Mesenchymal stem cell (in vitro differentiated cells and primary cell): ENCODE measurements at regions not wholly inside any gene's neighbourhood (a gene's known extent, or its start where the extent isn't known, plus 50 kb on each side); places are given as distances from the start of the nearest gene placed in this dataset.

Experiments used
- DNase-seq: peaks from one replicate; pipeline ENCODE4 v3.0.0-alpha.2; 2013
- H2AFZ ChIP-seq: one replicate; pipeline ENCODE4 v1.6.1; 2013; ENCODE audit warnings: low read depth, mild to moderate bottlenecking, control low read depth, inconsistent platforms, low read length, moderate library complexity
- H2AK5ac ChIP-seq: 2 replicates; pipeline ENCODE4 v1.6.1; 2013; ENCODE audit warnings: low read length, moderate library complexity, mild to moderate bottlenecking, inconsistent platforms; ENCODE audit not compliant: severe bottlenecking
- H2BK120ac ChIP-seq: one replicate; pipeline ENCODE4 v1.6.1; 2013; ENCODE audit warnings: low read depth, mild to moderate bottlenecking, inconsistent platforms, low read length, moderate library complexity
- H2BK12ac ChIP-seq, 2 experiments: one replicate each; pipeline ENCODE4 v1.6.1; 2013; ENCODE audit warnings: inconsistent platforms in 2 of 2, low read length in 2 of 2, mild to moderate bottlenecking in 2 of 2, moderate library complexity in 2 of 2, control low read depth in 1 of 2
- H2BK15ac ChIP-seq: one replicate; pipeline ENCODE4 v1.6.1; 2013; ENCODE audit warnings: mild to moderate bottlenecking, low read depth, inconsistent platforms; ENCODE audit not compliant: poor library complexity, severe bottlenecking
- H2BK5ac ChIP-seq: 2 replicates; pipeline ENCODE4 v1.6.1; 2013; ENCODE audit warnings: low read depth, mild to moderate bottlenecking, low read length, control low read depth, inconsistent platforms; ENCODE audit not compliant: poor library complexity, severe bottlenecking
- H3K14ac ChIP-seq, 2 experiments: one replicate each; pipeline ENCODE4 v1.6.1; 2013; ENCODE audit warnings: inconsistent platforms in 2 of 2, low read length in 2 of 2, control low read depth in 1 of 2, mild to moderate bottlenecking in 1 of 2, moderate library complexity in 1 of 2
- H3K18ac ChIP-seq, 2 experiments: one replicate each; pipeline ENCODE4 v1.6.1; 2013; ENCODE audit warnings: inconsistent platforms in 2 of 2, low read length in 2 of 2, control low read depth in 1 of 2, low read depth in 1 of 2, mild to moderate bottlenecking in 1 of 2
- H3K23ac ChIP-seq, 2 experiments: one replicate each; pipeline ENCODE4 v1.6.1; 2013; ENCODE audit warnings: inconsistent platforms in 2 of 2, low read length in 2 of 2, mild to moderate bottlenecking in 2 of 2, moderate library complexity in 2 of 2, control low read depth in 1 of 2
- H3K27ac ChIP-seq: 2 replicates; pipeline ENCODE4 v1.5.1; 2013; ENCODE audit warnings: mild to moderate bottlenecking, moderate library complexity, low read length, control low read depth, inconsistent platforms; ENCODE audit not compliant: poor library complexity, severe bottlenecking
- H3K27me3 ChIP-seq, 2 experiments: 2 replicates each; pipeline versions ENCODE4 v1.6.1 to v1.7.0; 2013; ENCODE audit warnings: low read length in 2 of 2, mild to moderate bottlenecking in 2 of 2, moderate library complexity in 2 of 2, control low read depth in 1 of 2, inconsistent platforms in 1 of 2; ENCODE audit not compliant: control insufficient read depth in 1 of 2, insufficient read depth in 1 of 2
- H3K36me3 ChIP-seq, 2 experiments: 2 replicates each; pipeline versions ENCODE4 v1.6.1 to v1.7.0; 2013; ENCODE audit warnings: low read length in 2 of 2, control low read depth in 1 of 2, inconsistent platforms in 1 of 2, low read depth in 1 of 2, mild to moderate bottlenecking in 1 of 2; ENCODE audit not compliant: insufficient read depth in 2 of 2, control insufficient read depth in 1 of 2
- H3K4ac ChIP-seq, 2 experiments: one replicate each; pipeline ENCODE4 v1.6.1; 2013; ENCODE audit warnings: inconsistent platforms in 2 of 2, low read length in 2 of 2, mild to moderate bottlenecking in 2 of 2, moderate library complexity in 2 of 2, control low read depth in 1 of 2, low read depth in 1 of 2
- H3K4me1 ChIP-seq: 2 replicates; pipeline ENCODE4 v1.6.1; 2013; ENCODE audit warnings: low read depth, low read length, control low read depth; ENCODE audit not compliant: control insufficient read depth, insufficient read depth
- H3K4me2 ChIP-seq: 2 replicates; pipeline ENCODE4 v1.6.1; 2013; ENCODE audit warnings: low read length, mild to moderate bottlenecking, inconsistent platforms; ENCODE audit not compliant: poor library complexity, severe bottlenecking
- H3K4me3 ChIP-seq, 2 experiments: 2 replicates each; pipeline versions ENCODE4 v1.5.1 to v1.7.0; 2013; ENCODE audit warnings: low read length in 2 of 2, mild to moderate bottlenecking in 2 of 2, control low read depth in 1 of 2, low read depth in 1 of 2; ENCODE audit not compliant: insufficient read depth in 1 of 2
- H3K79me1 ChIP-seq: replicated peaks from 2 replicates; pipeline ENCODE4 v1.6.1; 2013; ENCODE audit warnings: mild to moderate bottlenecking, control low read depth, low read length, inconsistent platforms; ENCODE audit not compliant: poor library complexity, severe bottlenecking
- H3K9ac ChIP-seq: 2 replicates; pipeline ENCODE4 v1.7.0; 2013; ENCODE audit warnings: mild to moderate bottlenecking, low read length, moderate library complexity
- H3K9me3 ChIP-seq: 2 replicates; pipeline ENCODE4 v1.7.0; 2013; ENCODE audit warnings: mild to moderate bottlenecking, low read length; ENCODE audit not compliant: control insufficient read depth
- H4K8ac ChIP-seq: one replicate; pipeline ENCODE4 v1.6.1; 2013; ENCODE audit warnings: inconsistent platforms, mild to moderate bottlenecking, low read length, moderate library complexity
- H4K91ac ChIP-seq: one replicate; pipeline ENCODE4 v1.6.1; 2013; ENCODE audit warnings: mild to moderate bottlenecking, low read length, inconsistent platforms
- WGBS: methylation state at CpG from one replicate; pipeline ENCODE4 v1.1.7; 2013; ENCODE audit warnings: mixed read lengths; 5-methylcytosine and 5-hydroxymethylcytosine counted together

GRCh38 chr6:19298421-19298820 lies 538.7 kb upstream of the ID4 start:
- Histone ChIP-seq H3K27me3 (no peaks in the 10 kb centered on the region), H2BK120ac (no peak overlapping the region), H3K14ac (no peak overlapping the region), H3K36me3 (no peaks in the 10 kb centered on the region), H3K4me3 (no peak overlapping the region), H2AK5ac (no peak overlapping the region), H3K4me1 (no peaks in the 10 kb centered on the region), H3K4ac (no peak overlapping the region), H3K9ac (no peak overlapping the region), H3K27ac (no peak overlapping the region), H3K18ac (no peak overlapping the region), H2BK15ac (no peak overlapping the region), H2BK5ac (no peak overlapping the region), H3K9me3 (no peaks in the 10 kb centered on the region), H2AFZ (no peak overlapping the region), H3K4me2 (no peak overlapping the region), H3K79me1 (no peaks in the 10 kb centered on the region), H4K91ac (no peak overlapping the region), H3K23ac (no peak overlapping the region), H2BK12ac (no peak overlapping the region), H4K8ac (no peak overlapping the region)
- WGBS = 94% methylated on average over 1 of the region's 2 CpGs
- no peak for DNase-seq

GRCh38 chr6:19299129-19299528 lies 538.0 kb upstream of the ID4 start:
- H3K23ac ChIP-seq = no peak overlapping the region
- no peaks in the 10 kb centered on the region for H3K9me3 ChIP-seq
- H2BK5ac ChIP-seq = no peak overlapping the region
- H3K14ac ChIP-seq = no peak overlapping the region
- H3K9ac ChIP-seq = no peak overlapping the region
- H4K91ac ChIP-seq = no peak overlapping the region
- no peak overlapping the region for H4K8ac ChIP-seq
- DNase-seq = no peak
- no peak overlapping the region for H3K27ac ChIP-seq
- H3K79me1 ChIP-seq = no peaks in the 10 kb centered on the region
- H3K18ac ChIP-seq = no peak overlapping the region
- no peak overlapping the region for H2BK15ac ChIP-seq
- no peaks in the 10 kb centered on the region for H3K36me3 ChIP-seq
- H3K4ac ChIP-seq = no peak overlapping the region
- H3K4me3 ChIP-seq = no peak overlapping the region
- H2BK12ac ChIP-seq = no peak overlapping the region
- no peak overlapping the region for H2BK120ac ChIP-seq
- no peak overlapping the region for H2AK5ac ChIP-seq
- H3K4me1 ChIP-seq = no peaks in the 10 kb centered on the region
- H3K27me3 ChIP-seq = no peaks in the 10 kb centered on the region
- 24% methylated on average over 1 of the region's 3 CpGs for WGBS
- H2AFZ ChIP-seq = no peak overlapping the region
- H3K4me2 ChIP-seq = no peak overlapping the region

- Histone ChIP-seq H2BK15ac (no peak overlapping the region), H3K4ac (no peak overlapping the region), H3K4me2 (no peak overlapping the region), H3K9me3 (no peaks in the 10 kb centered on the region), H3K23ac (no peak overlapping the region), H3K27me3 (no peaks in the 10 kb centered on the region), H3K4me1 (no peaks in the 10 kb centered on the region), H4K8ac (no peak overlapping the region), H3K14ac (no peak overlapping the region), H3K27ac (no peak overlapping the region), H3K79me1 (no peaks in the 10 kb centered on the region), H2AFZ (no peak overlapping the region), H4K91ac (no peak overlapping the region), H3K9ac (no peak overlapping the region), H3K18ac (no peak overlapping the region), H2BK120ac (no peak overlapping the region), H2BK5ac (no peak overlapping the region), H3K4me3 (no peak overlapping the region), H2BK12ac (no peak overlapping the region), H3K36me3 (no peaks in the 10 kb centered on the region), H2AK5ac (no peak overlapping the region)
- 58% methylated on average over 2 of the region's 2 CpGs for WGBS
- DNase-seq = no peak
Observed at GRCh38 chr6:19301980-19302379, 535.2 kb upstream of the ID4 start.

GRCh38 chr6:19303383-19303782 lies 533.8 kb upstream of the ID4 start:
- Histone ChIP-seq H2BK5ac (no peak overlapping the region), H3K23ac (no peak overlapping the region), H3K9ac (no peak overlapping the region), H3K4me1 (no peaks in the 10 kb centered on the region), H2AFZ (no peak overlapping the region), H2BK120ac (no peak overlapping the region), H3K27me3 (no peaks in the 10 kb centered on the region), H2AK5ac (no peak overlapping the region), H3K9me3 (no peaks in the 10 kb centered on the region), H3K4me2 (no peak overlapping the region), H4K8ac (no peak overlapping the region), H2BK15ac (no peak overlapping the region), H3K36me3 (no peaks in the 10 kb centered on the region), H3K27ac (no peak overlapping the region), H3K14ac (no peak overlapping the region), H3K4me3 (no peak overlapping the region), H4K91ac (no peak overlapping the region), H2BK12ac (no peak overlapping the region), H3K79me1 (no peaks in the 10 kb centered on the region), H3K4ac (no peak overlapping the region), H3K18ac (no peak overlapping the region)
- DNase-seq = no peak
- 65% methylated on average over 4 of the region's 5 CpGs for WGBS
